HG03354 (cell line): ENCODE measurements at regions not wholly inside any gene's neighbourhood (a gene's known extent, or its start where the extent isn't known, plus 50 kb on each side); places are given as distances from the start of the nearest gene placed in this dataset.

Source experiments
- ATAC-seq: cut with Tn5 transposase; IDR thresholded peaks from one replicate; pipeline ENCODE4 v1.9.1; 2021; ENCODE audit warnings: mild to moderate bottlenecking; ENCODE audit not compliant: unreplicated experiment, poor library complexity, severe bottlenecking

GRCh38 chr6:21536280-21536766, 57.2 kb upstream of the SOX4 start:
- ATAC-seq = no peak

DNA sequence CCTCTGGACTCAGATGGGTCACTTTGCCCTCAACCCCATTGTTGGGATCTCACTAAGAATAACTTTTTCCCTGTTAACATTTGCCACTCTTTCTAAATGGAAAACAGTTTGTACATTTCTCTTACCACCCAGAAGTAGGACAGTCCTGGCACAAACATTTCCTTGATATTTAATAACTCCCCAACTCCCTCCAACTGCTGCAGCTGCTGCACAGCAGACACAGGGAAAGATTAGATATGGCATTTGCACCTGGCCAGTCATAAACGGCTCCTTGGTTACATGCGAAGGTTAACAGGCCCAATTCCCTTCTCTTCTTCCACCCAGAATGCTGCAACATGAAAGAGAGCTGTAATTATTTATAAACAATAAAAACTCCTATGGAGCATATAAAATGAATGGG, 55.9 kb upstream of the SOX4 start:
- ATAC-seq = no peak

DNA sequence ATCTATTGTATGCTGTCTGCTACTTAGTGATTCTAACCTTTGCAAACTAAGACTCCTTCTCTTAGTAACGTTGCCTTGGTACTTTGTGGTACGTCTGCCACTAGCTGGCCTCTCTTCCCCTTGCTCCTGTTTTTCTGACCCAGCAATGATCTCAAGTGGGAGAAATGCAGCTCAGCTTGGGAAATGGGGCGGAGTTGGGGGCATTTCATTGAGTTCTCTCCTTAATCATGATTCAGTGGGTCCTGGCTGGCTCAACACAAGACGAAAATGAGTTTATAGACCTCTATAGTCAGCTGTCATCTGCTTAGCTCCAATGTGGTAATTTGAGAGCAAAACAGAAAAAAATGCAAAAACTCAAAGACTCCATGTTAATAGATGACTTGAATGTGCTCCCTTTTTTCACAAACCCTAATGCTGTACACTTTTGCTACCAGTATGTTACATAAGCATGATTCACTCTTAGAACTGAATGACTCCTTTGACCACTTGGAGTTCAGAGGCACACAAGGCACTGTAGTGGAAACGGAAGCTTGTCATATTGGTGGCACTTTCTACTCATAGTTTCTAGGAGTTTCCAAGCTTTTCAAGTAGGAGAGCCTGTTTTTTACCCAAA, 55.3 kb upstream of the SOX4 start:
- ATAC-seq = no peak

DNA sequence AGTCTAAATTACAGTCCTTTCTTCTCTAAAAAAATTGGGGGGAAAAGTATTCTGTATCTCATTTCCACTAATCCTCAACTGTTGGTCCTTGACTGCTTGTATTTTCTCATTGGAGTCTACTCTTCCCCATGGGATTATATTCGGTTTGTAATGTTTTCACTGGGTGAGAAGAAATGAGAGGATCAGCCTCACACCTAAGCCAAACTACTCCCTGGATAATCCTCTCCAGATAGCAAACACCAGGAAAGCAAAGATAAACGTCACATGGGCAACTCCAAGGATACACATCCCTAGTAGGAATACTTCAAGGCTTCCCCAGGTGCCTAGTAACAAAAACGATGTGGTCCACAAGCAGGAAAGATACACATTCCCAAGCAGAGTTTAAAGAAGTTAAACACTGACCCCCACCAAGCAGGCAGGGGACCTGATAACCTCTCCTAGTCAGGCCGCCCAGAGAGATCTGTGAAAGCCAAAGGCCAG, 53.9 kb upstream of the SOX4 start:
- ATAC-seq = no peak
